Mucosa of descending colon (tissue), 3 donors: ENCODE measurements at regions not wholly inside any gene's neighbourhood (a gene's known extent, or its start where the extent isn't known, plus 50 kb on each side); places are given as distances from the start of the nearest gene placed in this dataset.
"Not testable (repeated sequence)": the region's sequence is repeated elsewhere in the genome, so short reads cannot be mapped to it uniquely, and the experiment has no call there.

Experiments
- ATAC-seq: fragments of 200-7000 bp; cut with Tn5 transposase; one replicate; pipeline ENCODE4 v1.9.1; 2020; ENCODE audit warnings: mild to moderate bottlenecking, moderate library complexity
- DNase-seq, 3 donors: peaks; one replicate each; pipeline ENCODE4 v3.0.0-alpha.2; 2020
- H3K36me3 ChIP-seq: fragments of 200-600 bp; one replicate; pipeline ENCODE4 v1.8.0; 2021; ENCODE audit warnings: low read depth, mild to moderate bottlenecking
- H3K4me1 ChIP-seq: fragments of 200-600 bp; one replicate; pipeline ENCODE4 v1.8.0; 2021; ENCODE audit warnings: low read depth, mild to moderate bottlenecking
- H3K4me3 ChIP-seq: fragments of 200-600 bp; one replicate; pipeline ENCODE4 v1.8.0; 2021; ENCODE audit warnings: mild to moderate bottlenecking
- H3K9me3 ChIP-seq: fragments of 200-600 bp; one replicate; pipeline ENCODE4 v1.8.0; 2021; ENCODE audit warnings: mild to moderate bottlenecking
- CTCF ChIP-seq: fragments of 200-600 bp; IDR thresholded peaks from one replicate; pipeline ENCODE4 v1.8.0; 2022; ENCODE audit warnings: antibody characterized with exemption, mild to moderate bottlenecking
- intact Hi-C, 2 donors: fragments of 100-400 bp; cut with DNase I in 1 of 2; cut with micrococcal nuclease in 1 of 2; formaldehyde crosslinking; loops; one replicate each; pipeline versions ENCODE4 v1.11.0 to v1.11.1; 2022; cut with DNase I, micrococcal nuclease
- donor health status: DM: no; HTN: no; CAD: no; lungs with moderate emphysema.
- donor health status: DM: no; HTN: no; CAD: no.
- donor health status: DM: no; HTN: yes; CAD: no.

GRCh38 chr5:87129046-87129445, 138.6 kb upstream of the RASA1 start:
- Histone ChIP-seq H3K9me3 (no peaks in the 10 kb centered on the region), H3K36me3 (no peaks in the 10 kb centered on the region), H3K4me3 (no peak overlapping the region), H3K4me1 (no peaks in the 10 kb centered on the region)
- intact Hi-C loops = no loop called here
- no peak for TF ChIP-seq CTCF
- no peak for ATAC-seq
- no peak for DNase-seq

- no peaks in the 10 kb centered on the region for H3K4me1 ChIP-seq
- H3K36me3 ChIP-seq = no peaks in the 10 kb centered on the region
- TF ChIP-seq CTCF = no peak
- no peaks in the 10 kb centered on the region for H3K9me3 ChIP-seq
- DNase-seq (no peak), ATAC-seq (no peak)
- no peak overlapping the region for H3K4me3 ChIP-seq
- intact Hi-C loops = no loop called here
Measured at GRCh38 chr5:87132696-87133095, 135.0 kb upstream of the RASA1 start.

- H3K4me1 ChIP-seq, DNase-seq, ATAC-seq, H3K4me3 ChIP-seq, H3K9me3 ChIP-seq, H3K36me3 ChIP-seq, intact Hi-C loops: not testable (repeated sequence)
Measured at GRCh38 chr5:87134513-87134912, 133.2 kb upstream of the RASA1 start.

- Histone ChIP-seq H3K4me1 (no peaks in the 10 kb centered on the region), H3K9me3 (no peaks in the 10 kb centered on the region), H3K4me3 (no peak overlapping the region), H3K36me3 (no peaks in the 10 kb centered on the region)
- ATAC-seq = no peak
- DNase-seq = no peak
- intact Hi-C loops = no loop called here
- TF ChIP-seq CTCF = no peak
Measured at GRCh38 chr5:87136096-87136495, 131.6 kb upstream of the RASA1 start.

- TF ChIP-seq CTCF = no peak
- intact Hi-C loops = no loop called here
- no peaks in the 10 kb centered on the region for H3K9me3 ChIP-seq
- no peaks in the 10 kb centered on the region for H3K36me3 ChIP-seq
- ATAC-seq = no peak
- no peaks in the 10 kb centered on the region for H3K4me1 ChIP-seq
- DNase-seq = no peak
- H3K4me3 ChIP-seq = no peak overlapping the region
Measured at GRCh38 chr5:87136733-87137132, 130.9 kb upstream of the RASA1 start.

GRCh38 chr5:87137283-87137682, 130.4 kb upstream of the RASA1 start:
- DNase-seq = no peak
- Histone ChIP-seq H3K4me1 (no peaks in the 10 kb centered on the region), H3K36me3 (no peaks in the 10 kb centered on the region), H3K9me3 (no peaks in the 10 kb centered on the region), H3K4me3 (no peak overlapping the region)
- no peak for TF ChIP-seq CTCF
- no peak for ATAC-seq
- intact Hi-C loops = no loop called here
